Posterior vena cava (tissue), 2 donors: ENCODE measurements at regions not wholly inside any gene's neighbourhood (a gene's known extent, or its start where the extent isn't known, plus 50 kb on each side); places are given as distances from the start of the nearest gene placed in this dataset.

Experiments
- DNase-seq: peaks from one replicate; pipeline ENCODE4 v3.0.0-alpha.2; 2020; ENCODE audit warnings: low spot score
- intact Hi-C, 2 donors: fragments of 100-400 bp; cut with DNase I; formaldehyde crosslinking; loops; one replicate each; pipeline versions ENCODE4 v1.14.1 to v1.14.2; 2022 to 2023
- donor health status: DM: yes; HTN: yes; CAD: no.
- donor health status: DM: yes; HTN: yes; CAD: no.

GRCh38 chr9:99559776-99560175 lies 261.9 kb upstream of the NR4A3 start:
- intact Hi-C loops = no loop called here

GRCh38 chr9:99560561-99560960 lies 261.1 kb upstream of the NR4A3 start:
- intact Hi-C loops = no loop called here

More at GRCh38 chr9:99559776-99560175, 261.9 kb upstream of the NR4A3 start:
- no peak for DNase-seq

GRCh38 chr9:99561509-99561917 lies 260.2 kb upstream of the NR4A3 start:
- intact Hi-C loops = no loop called here
- no peak for DNase-seq

More at GRCh38 chr9:99560561-99560960, 261.1 kb upstream of the NR4A3 start:
- DNase-seq = no peak

- no peak for DNase-seq
- intact Hi-C loops = no loop called here
Measured at GRCh38 chr9:99561961-99562565, 259.6 kb upstream of the NR4A3 start.

GRCh38 chr9:99563364-99563763 lies 258.3 kb upstream of the NR4A3 start:
- intact Hi-C loops = no loop called here
- DNase-seq = no peak

GRCh38 chr9:99565203-99565602 lies 256.5 kb upstream of the NR4A3 start:
- DNase-seq = no peak
- intact Hi-C loops = no loop called here

- no peak for DNase-seq
- intact Hi-C loops = no loop called here
Measured at GRCh38 chr9:99567436-99567835, 254.2 kb upstream of the NR4A3 start.

GRCh38 chr9:99569840-99570239 lies 251.8 kb upstream of the NR4A3 start:
- no peak for DNase-seq
- intact Hi-C loops = no loop called here

- intact Hi-C loops = no loop called here
Measured at GRCh38 chr9:99572567-99572966, 249.1 kb upstream of the NR4A3 start.

GRCh38 chr9:99573085-99573484 lies 248.6 kb upstream of the NR4A3 start:
- intact Hi-C loops = no loop called here
- DNase-seq = no peak

More at GRCh38 chr9:99572567-99572966, 249.1 kb upstream of the NR4A3 start:
- DNase-seq = no peak

GRCh38 chr9:99573886-99574285 lies 247.8 kb upstream of the NR4A3 start:
- intact Hi-C loops = no loop called here
- DNase-seq = no peak

GRCh38 chr9:99576002-99576401 lies 245.7 kb upstream of the NR4A3 start:
- no peak for DNase-seq
- intact Hi-C loops = no loop called here

- no peak for DNase-seq
- intact Hi-C loops = no loop called here
Measured at GRCh38 chr9:99576876-99577275, 244.8 kb upstream of the NR4A3 start.

- DNase-seq = no peak
- intact Hi-C loops = no loop called here
Measured at GRCh38 chr9:99577351-99577750, 244.3 kb upstream of the NR4A3 start.

- DNase-seq = no peak
- intact Hi-C loops = loop anchor here in 1 of 2 donors (1.0 kb wide), 1 partner anchor 23 kb away; no protein-coding TSS in a partner anchor
Measured at GRCh38 chr9:99578666-99579065, 243.0 kb upstream of the NR4A3 start.

GRCh38 chr9:99579964-99580363 lies 241.7 kb upstream of the NR4A3 start:
- no peak for DNase-seq
- intact Hi-C loops = no loop called here

- no peak for DNase-seq
- intact Hi-C loops = no loop called here
Measured at GRCh38 chr9:99582814-99583213, 238.9 kb upstream of the NR4A3 start.

- no peak for DNase-seq
- intact Hi-C loops = no loop called here
Measured at GRCh38 chr9:99588299-99588698, 233.4 kb upstream of the NR4A3 start.

GRCh38 chr9:99588747-99589146 lies 232.9 kb upstream of the NR4A3 start:
- intact Hi-C loops = no loop called here
- DNase-seq = no peak

- no peak for DNase-seq
- intact Hi-C loops = no loop called here
Measured at GRCh38 chr9:99590410-99590809, 231.3 kb upstream of the NR4A3 start.

- intact Hi-C loops = no loop called here
- DNase-seq = no peak
Measured at GRCh38 chr9:99590840-99591239, 230.8 kb upstream of the NR4A3 start.

GRCh38 chr9:99591770-99592169 lies 229.9 kb upstream of the NR4A3 start:
- no peak for DNase-seq
- intact Hi-C loops = no loop called here
